Endothelial cell of hepatic sinusoid (primary cell): ENCODE measurements at regions not wholly inside any gene's neighbourhood (a gene's known extent, or its start where the extent isn't known, plus 50 kb on each side); places are given as distances from the start of the nearest gene placed in this dataset.

Experiments
- in situ Hi-C: cut with HindIII; loops from 2 replicates; pipeline ENCODE4 v1.10.0; 2017; ENCODE audit warnings: low sequenced_read_pairs

GRCh38 chr6:132107896-132108295 lies 156.7 kb upstream of the CCN2 start:
- in situ Hi-C loops = no loop called here

DNA sequence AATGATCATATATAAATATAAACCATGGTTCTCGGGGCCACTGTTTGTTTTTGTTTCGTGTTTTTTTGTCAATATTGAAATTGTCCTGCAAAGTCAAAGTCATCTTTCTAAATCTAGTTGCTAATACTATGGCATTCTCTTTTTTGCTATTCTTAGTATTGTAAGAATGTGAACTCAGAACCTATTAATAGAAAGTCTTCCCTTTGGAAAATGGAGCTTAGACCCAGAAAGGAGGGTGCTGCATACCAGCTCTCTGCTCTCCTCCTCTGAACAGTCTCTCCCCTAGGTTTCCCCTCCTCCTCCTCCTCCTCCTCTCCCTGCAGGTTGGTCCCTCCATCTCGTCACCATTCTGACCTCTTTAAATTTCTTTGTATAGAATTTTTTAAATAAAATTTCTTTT lies 150.4 kb upstream of the CCN2 start:
- in situ Hi-C loops = loop anchor here (5.0 kb wide), 1 partner anchor 106 kb away; no protein-coding TSS in a partner anchor

DNA sequence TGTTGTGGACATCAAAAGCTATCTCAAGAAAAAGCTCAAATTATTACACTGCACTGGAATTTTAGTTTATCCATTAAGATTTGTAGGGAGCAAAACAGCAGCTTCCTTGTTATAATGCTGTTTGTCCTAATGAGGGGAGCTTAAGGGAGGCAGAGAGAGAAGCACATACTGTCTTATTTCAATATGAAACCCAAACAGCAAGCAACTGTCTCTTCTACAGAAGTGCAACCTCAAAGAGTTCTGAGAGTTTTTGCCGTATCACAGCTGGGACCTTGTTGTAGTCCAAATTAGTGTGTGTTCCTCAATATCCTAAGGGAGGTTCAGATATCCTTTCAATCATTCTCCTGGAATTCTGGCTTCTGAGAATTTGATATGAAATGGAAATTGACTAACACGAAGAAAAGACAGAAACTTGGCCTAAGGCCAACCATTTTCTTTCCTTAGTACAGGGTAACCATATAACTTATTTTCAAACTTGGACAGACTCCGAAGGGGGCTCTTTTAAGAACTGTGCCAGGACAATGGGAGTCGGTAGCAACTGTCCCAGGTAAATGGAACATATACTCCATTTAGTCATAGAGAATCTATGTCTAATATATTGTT lies 149.3 kb upstream of the CCN2 start:
- in situ Hi-C loops = loop anchor here (5.0 kb wide), 1 partner anchor 107 kb away; no protein-coding TSS in a partner anchor

DNA sequence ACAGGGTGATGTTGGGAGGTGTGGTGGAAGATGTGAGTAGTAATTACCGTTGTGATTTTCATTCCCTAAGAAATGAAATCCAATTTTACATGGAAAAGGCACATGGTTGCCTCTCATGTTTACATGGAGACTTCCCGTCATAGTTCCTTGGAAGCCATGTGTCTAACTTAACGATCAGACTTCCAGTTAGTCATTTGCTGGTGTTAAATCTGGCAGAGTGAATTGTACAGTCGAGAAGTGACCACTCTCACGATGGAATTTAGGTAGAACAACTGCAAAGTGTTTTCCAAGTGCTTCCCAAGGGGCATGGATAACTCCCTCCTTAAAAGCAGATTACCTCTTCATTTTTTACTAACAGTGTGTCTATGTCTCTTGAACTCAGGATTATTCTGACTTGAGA lies 145.8 kb upstream of the CCN2 start:
- in situ Hi-C loops = no loop called here

GRCh38 chr6:132096245-132096644 lies 145.1 kb upstream of the CCN2 start:
- in situ Hi-C loops = no loop called here

- in situ Hi-C loops = no loop called here
These were observed 138.0 kb upstream of the CCN2 start for GRCh38 chr6:132089173-132089572.

- in situ Hi-C loops = no loop called here
These were observed 137.0 kb upstream of the CCN2 start for GRCh38 chr6:132088150-132088549.

- in situ Hi-C loops = no loop called here
These were observed 136.2 kb upstream of the CCN2 start for GRCh38 chr6:132087391-132087790.

DNA sequence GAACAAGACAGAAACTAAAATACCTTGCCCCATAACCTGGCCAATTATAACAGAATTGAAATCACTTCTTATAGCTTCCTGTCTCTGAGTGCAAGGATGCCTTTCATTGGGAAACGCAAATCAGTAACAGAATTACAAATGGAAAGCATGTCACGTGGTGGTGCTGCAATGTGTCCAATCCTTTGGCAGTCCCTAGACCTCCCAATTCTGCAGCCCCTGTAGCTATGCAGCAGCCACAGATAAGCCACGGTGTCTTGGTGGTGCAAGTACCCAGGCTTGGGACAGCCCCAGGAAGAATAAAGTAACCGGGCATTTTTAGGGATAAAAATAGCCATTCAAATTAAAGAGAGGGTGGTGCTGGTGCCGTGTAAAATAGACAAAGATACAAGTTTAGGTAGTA lies 134.6 kb upstream of the CCN2 start:
- in situ Hi-C loops = no loop called here

GRCh38 chr6:132084811-132085509 lies 133.8 kb upstream of the CCN2 start:
- in situ Hi-C loops = no loop called here

DNA sequence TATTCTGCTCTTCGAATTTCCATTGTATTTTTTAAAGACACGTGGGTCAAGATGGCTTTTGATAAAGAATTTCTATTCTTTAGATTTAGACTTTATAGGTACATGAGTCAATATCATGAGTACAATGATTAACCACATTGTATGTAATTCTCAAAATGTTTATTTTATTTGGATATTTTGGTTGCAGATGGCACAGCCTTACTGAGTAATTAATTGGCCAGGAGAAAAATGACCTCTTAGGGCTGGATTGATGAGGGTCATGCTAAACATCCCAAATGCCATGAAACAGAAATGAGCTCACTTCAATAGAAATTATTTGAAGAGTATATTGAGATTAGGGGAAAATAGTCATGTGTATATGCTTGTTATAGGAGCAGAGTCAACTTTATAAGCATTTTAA lies 131.2 kb upstream of the CCN2 start:
- in situ Hi-C loops = no loop called here

- in situ Hi-C loops = no loop called here
These were observed 130.2 kb upstream of the CCN2 start for GRCh38 chr6:132081338-132081737.

DNA sequence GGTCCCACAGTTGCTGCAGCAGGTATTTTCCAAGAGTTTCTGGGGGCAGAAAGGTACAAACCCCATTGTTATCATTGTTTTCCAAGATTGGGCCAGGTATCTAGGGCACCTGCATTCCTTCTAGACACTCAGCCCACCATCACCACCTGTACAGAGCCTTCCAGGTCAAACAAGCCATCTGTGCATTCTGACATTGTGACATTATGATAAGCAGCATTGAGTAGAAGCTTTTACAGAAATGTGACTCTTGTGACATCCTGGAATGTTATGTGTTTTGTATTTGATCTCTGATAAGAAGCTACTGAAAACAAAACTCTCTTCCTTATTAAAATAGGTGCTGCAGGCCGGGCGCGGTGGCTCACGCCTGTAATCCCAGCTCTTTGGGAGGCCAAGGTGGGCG lies 128.1 kb upstream of the CCN2 start:
- in situ Hi-C loops = no loop called here

- in situ Hi-C loops = no loop called here
These were observed 125.3 kb upstream of the CCN2 start for GRCh38 chr6:132076452-132076851.

DNA sequence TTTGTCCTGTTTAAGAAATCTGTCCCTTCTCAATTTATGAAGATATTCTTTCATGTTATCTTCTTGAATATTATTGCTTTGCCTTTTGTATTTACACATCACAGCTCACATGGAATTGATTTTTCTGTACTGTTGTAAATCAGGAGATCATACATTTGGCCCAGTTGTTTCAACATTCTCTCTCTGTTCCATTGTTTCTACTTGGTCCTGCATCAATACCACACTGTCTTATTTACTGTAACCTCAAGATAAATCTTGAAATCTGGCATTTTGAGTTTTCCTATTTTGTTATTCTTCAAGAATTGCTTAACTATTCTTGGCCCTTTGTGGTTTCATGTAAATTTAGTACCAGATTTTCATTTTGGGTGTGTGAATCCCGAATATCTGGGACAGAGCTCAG lies 121.7 kb upstream of the CCN2 start:
- in situ Hi-C loops = no loop called here

GRCh38 chr6:132072271-132072670 lies 121.1 kb upstream of the CCN2 start:
- in situ Hi-C loops = no loop called here

GRCh38 chr6:132070356-132070755 lies 119.2 kb upstream of the CCN2 start:
- in situ Hi-C loops = no loop called here

DNA sequence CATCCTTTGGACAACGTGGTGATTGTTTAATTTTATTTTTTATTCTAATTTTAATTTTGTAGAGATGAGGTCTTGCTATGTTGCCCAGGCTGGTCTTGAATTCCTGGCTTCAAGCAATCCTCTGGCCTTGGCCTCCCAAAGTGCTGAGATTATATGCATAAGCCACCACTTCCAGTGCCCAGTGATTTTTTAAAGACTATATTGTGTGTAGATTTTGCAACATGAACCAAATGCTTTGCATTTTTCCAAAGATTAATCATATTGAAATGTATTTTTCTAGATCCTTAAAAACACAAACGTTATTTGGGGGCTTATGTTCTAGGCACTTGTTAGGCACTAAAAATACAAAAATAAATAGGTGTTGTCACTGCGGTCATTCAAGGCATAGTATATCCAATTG lies 117.6 kb upstream of the CCN2 start:
- in situ Hi-C loops = no loop called here

DNA sequence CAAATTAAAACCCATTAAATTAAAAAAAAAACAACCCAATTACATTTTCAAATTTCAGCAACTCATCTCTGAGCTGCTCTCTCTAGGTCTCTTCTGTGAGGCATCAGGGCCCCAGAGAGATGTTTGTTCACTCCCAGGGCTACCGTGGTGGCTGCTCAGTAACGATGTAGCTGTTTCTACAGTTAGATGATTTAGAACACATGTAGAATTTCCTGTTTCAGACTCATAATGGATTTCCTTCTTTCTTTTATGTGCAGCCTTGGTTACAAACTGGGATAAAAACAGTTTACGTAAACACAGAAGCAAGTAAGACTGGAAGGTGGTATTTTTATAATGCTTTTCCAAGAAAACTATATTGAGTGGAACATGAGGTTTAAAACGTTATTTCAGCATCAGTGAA lies 116.1 kb upstream of the CCN2 start:
- in situ Hi-C loops = no loop called here

GRCh38 chr6:132065556-132065955 lies 114.4 kb upstream of the CCN2 start:
- in situ Hi-C loops = no loop called here

DNA sequence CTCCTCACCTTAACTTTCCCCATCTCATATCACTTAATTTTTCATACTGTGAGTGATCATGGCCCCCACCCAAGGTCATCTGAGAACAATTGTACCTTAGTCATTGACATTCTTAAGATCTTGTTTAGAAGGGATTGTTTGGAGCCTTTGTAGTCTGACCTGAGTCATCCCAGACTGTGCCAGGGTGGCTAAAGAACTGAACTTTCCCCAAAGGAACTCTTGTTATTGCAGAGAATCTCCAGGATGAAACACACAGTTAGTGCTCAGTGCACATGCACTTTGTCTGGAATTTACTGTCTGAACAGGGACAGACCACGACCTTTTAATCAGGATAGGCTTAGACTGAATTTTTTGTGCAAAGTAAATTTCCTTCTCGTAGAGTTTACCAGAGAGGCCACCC lies 112.6 kb upstream of the CCN2 start:
- in situ Hi-C loops = loop anchor here (5.0 kb wide), 1 partner anchor 86 kb away; no protein-coding TSS in a partner anchor

GRCh38 chr6:132063204-132063603 lies 112.0 kb upstream of the CCN2 start:
- in situ Hi-C loops = loop anchor here (5.0 kb wide), 1 partner anchor 86 kb away; no protein-coding TSS in a partner anchor

- in situ Hi-C loops = loop anchor here (5.0 kb wide), 1 partner anchor 85 kb away; no protein-coding TSS in a partner anchor
These were observed 111.5 kb upstream of the CCN2 start for GRCh38 chr6:132062626-132063025.
